ENCODE measurements at regions not wholly inside any gene's neighbourhood (a gene's known extent, or its start where the extent isn't known, plus 50 kb on each side); places are given as distances from the start of the nearest gene placed in this dataset.
A peak's percentile ranks its signal among the peaks of the same experiment; 100 is the strongest.

DNA sequence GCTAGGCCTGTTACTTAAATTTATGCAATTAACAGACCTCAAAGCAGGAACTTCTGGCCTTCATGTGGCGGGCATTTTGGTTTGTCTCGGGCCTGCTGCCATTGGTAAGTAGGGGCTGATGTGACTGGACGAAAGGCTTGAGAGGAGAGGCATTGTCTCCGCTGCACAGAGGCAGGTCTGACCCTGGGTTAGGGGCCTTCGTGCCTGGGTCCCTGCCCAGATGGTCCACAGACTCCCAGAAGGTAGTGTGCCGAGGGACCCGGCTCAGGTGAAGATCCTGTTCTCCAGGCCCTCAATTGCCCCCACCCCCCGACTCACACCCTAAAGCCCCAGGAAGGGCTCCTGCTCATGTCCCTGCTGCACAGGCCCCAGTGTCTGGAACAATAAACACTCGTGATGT lies 764.9 kb downstream of the TMEM182 start:
- no peak for DNase-seq

DNA sequence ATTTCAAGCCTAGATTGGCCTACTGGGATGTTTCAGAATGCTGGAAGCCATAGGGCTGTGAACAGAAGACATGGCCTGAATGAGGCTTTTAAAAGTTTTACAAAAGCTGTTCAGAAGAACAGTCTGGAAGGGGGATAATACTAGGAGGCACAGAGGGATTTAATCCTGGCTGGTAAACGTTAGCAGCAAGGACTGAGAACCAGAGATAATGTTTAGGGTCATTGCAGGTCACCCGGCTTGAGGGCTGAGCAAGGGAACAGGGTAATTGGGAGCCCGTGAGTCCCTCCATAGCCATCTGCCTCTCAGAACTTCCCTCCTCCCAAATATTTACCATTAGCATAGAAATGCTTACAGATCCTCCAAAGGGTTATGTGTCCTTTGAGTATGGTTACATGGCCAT lies 765.4 kb downstream of the TMEM182 start:
- DNase-seq = no peak

DNA sequence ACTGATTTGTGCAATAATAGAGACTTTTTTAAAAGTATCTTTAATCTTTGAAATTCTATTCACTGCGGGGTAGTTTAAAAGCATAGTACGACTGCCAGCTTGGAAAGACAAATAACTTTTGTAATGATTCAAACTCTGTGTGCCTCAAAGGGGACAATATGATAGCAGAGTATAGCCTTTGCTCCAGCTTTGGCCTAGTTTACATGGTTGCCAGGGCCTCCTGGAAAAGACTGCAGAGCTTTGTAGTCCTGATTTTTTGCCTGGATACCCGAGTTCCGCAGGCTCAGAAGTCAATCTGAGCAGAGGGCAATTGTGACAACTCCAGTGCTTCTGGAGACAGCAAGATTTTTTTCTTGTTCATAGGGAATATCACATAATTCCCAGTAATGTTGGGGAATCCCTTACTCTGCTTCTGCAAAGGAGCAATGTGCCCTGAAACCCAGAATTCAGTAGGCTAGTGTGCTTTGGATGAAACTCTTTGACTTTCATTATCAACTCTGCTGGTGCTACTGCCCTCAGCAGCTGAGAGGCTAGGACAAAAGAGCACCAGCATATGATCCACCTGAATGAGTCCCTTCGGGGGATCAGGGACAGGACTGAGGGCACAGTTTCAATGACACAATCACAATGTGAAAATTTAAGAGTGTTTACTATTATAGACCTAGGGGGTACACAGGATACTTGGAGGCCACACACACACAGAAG lies 768.1 kb downstream of the TMEM182 start:
- DNase-seq = no peak

DNA sequence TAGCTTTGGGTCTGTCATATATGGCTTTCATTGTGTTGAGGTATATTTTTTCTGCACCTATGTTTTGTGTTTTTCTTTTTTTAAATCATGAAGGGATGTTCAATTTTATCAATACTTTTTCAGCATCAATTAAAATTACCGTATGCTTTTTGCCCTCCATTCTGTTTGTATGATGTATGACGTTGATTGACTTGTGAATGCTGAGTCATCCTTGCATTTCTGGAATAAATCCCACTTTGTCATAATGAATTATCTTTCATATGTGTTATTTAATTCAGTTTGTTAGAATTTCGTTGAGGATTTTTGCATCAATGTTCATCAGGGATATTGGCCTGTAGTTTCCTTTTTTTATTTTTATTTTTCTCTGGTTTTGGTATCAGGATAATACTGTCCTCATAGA lies 790.9 kb downstream of the TMEM182 start:
- no peak for DNase-seq

DNA sequence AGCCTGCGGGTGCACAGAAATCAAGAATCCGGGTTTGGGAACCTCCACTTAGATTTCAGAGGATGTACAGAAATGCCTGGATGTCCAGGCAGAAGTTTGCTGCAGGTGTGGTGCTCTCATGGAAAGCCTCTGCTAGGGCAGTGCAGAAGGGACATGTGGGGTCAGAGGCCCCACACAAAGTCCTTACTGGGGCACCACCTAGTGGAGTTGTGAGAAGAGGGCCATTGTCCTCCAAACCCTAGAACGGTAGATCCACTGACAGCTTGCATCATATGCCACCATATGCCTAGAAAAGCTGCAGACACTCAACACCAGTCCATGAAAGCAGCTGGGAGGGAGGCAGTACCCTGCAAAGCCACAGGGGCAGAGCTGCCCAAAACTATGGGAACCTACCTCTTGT lies 833.0 kb downstream of the TMEM182 start:
- no peak for DNase-seq

DNA sequence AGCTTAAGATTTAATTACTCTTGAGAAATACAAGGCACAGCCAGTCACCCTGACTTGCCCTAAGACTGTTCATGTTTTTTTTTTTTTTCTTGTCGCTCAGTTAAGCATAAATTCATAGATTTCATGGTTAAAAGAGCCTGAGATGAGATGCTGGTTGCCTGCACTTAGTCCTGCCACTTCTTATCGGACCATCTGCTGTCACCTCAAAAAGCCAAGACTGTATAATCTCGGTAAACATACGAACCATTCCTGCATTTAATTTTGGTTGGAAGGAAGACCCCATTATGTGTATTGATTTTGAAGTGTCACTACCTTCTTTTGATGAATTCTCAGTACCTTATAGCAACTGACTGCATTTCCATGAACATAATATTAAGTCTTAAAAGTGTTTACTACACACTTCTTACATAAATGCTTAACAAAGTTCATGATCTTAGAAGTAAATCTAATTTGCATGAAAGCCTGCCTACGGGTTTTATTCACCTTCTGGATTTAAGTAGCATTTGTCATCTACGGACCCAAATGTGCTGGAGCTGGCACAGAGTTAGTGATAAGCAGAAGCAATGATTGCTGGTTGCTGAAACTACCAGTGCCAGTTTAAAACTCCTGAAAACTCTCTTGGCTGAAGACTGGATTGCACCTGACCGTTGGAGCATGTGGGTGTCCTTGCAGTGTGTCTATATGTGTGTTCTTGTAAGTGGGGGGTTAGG lies 843.4 kb downstream of the TMEM182 start:
- no peak for DNase-seq

DNA sequence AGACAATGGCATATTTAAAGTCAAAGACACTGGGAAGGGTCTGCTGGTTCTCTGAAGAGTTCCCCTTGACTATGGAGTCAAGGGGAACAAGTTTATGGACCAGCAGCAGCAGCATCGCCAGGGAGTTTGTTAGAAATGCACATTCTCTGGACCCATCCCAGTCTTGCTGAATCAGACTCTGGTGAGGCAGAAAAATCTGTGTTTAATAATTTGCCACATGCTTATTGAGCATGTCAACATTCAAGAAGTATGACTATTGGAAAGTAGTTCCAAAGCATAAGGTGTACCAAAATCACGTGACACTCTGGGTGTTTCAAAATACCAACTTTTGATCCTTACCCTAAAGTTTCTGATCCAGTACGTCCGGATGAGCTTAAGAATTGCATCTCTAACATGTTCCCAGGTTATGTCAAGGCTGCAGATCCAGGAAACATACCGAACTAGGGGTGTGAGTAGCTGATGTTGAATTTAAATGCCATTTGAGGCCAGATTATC lies 853.8 kb downstream of the TMEM182 start:
- no peak for DNase-seq

DNA sequence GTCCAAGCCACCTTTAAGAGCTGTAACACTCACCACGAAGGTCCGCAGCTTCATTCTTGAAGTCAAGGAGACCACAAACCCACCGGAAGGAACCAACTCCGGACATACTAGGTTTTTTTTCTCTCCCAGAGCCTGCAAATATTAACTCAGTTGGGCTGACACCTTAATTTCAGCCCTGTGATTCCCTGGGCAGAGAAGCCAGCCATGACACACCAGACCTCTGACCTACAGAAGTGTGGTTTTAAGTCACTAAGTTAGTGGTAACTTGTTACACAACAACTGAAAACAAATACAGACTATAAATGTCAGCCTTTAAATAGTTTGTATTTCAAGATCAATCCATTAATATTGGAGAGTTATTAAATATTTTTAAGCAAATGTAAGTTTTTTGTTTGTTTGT lies 855.1 kb downstream of the TMEM182 start:
- no peak for DNase-seq

DNA sequence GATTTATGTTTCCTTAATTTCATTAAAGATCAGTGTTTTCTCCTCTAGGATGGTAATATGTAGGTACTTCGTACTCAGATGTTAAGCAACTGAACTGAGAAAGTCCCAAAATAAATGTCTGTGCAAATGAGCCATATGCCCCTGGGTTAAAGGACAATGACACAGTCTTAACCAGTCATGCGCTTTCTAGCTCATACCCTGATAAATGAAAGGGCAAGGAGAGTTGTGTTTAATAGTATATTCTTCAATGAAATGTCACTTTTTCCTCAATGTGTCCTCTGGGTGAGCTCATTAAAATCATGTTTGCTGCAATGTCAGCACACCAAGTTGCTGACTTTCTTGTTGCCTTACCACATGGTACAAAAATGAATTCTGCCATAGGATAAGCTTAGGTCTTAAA lies 856.3 kb downstream of the TMEM182 start:
- no peak for DNase-seq

DNA sequence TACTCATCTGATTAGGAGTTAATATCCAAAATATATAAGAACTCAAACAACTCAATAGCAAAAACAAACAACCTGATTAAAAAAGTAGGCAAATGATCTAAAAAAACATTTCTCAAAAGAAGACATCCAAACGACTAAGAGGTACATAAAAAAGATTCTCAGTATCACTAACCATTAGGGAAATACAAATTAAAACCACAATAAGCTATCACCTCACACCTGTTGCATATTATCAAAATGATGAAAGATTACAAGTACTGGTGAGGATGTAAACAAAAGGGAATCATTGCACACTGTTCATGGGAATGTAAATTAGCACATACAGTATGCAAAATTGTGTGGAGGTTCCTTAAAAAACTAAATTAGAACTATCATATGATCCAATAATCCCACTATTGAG lies 865.5 kb downstream of the TMEM182 start:
- DNase-seq = no peak

DNA sequence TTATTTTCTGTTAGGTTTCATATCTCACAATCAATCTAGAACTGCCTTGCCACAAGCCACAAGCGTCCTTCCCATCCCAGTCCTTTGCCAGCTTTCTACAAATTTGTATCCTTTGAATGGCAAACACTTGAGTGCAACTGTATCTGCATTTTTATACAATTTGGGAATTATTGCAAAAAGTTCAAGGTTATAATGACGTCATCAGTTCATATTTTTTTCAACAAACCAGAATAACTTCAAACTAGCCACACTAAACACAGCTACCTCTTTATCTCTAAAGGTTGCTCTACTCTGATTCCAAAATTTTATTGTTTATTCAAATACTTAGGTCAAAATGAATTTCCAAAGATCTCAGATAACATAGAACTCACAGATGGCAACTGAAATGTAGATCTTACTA lies 877.1 kb downstream of the TMEM182 start:
- DNase-seq = no peak

DNA sequence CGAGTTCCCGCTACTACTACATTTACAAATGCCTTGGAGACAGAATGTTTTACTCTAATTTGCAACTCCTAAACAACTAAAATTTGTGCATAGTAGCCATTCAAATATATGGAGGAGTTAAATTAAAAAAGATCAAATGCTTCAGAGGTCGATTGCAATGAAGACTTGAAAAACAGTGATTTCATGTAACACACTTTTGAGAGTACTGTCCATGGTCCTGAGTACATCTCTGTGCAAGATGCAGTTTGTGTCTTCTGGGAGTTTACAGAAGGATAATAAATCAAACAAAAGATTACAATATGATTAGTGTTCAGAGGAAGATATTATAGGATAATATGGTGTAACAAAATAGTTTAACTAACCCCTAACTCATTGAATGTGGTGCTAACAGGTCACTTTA lies 894.7 kb downstream of the TMEM182 start:
- DNase-seq = no peak

DNA sequence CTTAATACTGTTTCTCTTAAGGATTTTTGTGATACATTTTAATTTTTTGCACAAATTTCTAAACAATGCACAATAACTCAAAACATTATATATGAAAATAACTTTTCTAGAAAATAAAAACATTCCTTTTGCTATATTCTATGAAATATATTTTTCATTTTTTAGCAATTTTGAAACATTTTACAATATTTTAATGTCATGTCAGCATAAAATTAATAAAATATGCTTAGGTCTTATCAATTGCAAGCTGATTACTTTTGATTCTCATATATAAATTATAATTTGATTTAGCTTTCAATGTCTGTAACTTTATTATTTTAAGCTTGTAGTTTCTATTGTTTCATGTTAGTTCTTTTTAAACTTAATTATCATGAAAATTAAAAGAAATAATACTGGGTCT lies 898.7 kb downstream of the TMEM182 start:
- no peak for DNase-seq

DNA sequence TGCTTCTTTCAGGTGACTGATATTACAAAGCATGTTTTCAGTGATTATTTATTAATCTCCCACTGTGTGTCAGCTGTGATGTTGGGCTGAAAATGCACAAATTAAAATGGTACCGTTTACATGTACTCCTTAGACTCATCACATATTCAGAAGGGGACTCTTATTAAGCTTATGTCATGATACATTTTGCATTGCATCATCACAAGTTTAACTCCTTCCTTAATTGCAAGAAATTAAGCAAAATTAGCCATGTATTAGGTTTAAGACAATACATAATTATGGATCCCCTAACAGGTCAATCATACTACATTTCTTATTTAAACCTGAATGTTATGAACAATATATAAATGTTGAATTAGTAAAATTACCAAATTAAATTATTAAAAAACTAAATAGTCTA lies 899.1 kb downstream of the TMEM182 start:
- DNase-seq = no peak

DNA sequence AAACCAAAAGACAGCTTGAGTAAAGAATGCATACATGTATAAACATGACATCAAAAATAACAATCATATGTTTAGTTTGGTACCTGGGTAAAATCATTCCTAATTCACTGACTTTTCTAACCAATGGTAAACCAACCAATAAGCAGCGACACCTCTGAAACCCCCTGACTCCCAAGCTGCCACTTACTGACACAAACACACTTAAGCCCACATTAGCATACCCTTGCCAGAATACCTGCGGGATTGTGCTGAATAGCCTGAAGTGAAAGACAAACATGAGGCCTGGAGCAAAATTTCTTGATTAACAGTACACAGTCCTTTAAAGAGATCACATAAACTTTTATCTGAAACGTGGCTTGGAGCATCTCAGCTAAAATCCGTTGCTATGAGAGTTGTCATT lies 902.9 kb downstream of the TMEM182 start:
- no peak for DNase-seq

DNA sequence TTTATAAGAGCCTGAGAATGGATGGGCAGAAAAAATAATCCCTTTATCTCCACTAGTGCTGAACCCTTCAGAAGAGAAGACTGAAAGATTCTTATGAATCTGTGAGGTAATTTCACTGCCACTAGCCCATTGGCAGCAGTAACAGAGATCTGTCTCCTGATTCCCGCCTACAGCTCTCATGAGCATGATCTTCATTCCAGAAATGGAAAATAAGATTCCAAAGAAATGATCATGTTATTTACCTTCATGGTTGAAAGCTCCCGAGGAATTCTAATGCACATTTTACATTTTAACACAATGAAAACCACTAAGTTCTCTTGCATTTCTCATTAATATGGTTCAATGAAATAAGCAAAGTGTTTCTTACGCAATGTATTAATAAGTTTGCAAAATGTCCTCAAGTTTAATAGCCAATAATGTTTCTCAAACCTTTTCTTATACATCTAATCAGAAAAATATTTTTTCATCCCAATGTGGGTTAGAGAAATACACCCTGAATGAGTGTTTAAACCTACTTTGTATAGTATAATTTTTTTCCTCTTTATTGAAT lies 905.6 kb downstream of the TMEM182 start:
- peak; percentile 87 for DNase-seq

DNA sequence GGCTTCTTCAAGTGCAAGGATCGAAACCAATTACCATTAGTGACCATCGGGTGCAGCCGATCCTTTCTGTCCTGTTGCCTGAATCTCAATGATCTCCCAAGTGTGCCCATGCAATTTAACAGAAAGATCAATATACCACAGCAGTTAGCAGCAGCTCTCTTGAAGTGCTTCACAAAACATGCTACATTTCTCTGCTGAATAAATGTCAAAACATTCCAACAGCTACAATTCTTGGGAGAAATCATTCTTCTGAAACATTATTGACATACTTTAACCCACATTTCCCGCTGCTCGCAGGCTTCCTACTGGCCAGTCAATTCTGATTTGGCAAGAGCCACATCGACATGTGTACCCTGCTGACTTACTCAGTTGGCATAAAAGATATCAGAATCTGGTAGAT lies 907.7 kb downstream of the TMEM182 start:
- DNase-seq = peak; percentile 16

All from kidney glomerular epithelial cell (primary cell).